Erythroblast (primary cell): ENCODE measurements at regions not wholly inside any gene's neighbourhood (a gene's known extent, or its start where the extent isn't known, plus 50 kb on each side); places are given as distances from the start of the nearest gene placed in this dataset.

Experiments used
- GATA1 ChIP-seq: IDR thresholded peaks from 2 replicates; pipeline ENCODE4 v1.6.1; 2011; ENCODE audit warnings: low read depth, mild to moderate bottlenecking, control low read depth, low read length, moderate library complexity
- POLR2A ChIP-seq: IDR thresholded peaks from 2 replicates; pipeline ENCODE4 v1.6.1; 2011; ENCODE audit warnings: mild to moderate bottlenecking, low read length

DNA sequence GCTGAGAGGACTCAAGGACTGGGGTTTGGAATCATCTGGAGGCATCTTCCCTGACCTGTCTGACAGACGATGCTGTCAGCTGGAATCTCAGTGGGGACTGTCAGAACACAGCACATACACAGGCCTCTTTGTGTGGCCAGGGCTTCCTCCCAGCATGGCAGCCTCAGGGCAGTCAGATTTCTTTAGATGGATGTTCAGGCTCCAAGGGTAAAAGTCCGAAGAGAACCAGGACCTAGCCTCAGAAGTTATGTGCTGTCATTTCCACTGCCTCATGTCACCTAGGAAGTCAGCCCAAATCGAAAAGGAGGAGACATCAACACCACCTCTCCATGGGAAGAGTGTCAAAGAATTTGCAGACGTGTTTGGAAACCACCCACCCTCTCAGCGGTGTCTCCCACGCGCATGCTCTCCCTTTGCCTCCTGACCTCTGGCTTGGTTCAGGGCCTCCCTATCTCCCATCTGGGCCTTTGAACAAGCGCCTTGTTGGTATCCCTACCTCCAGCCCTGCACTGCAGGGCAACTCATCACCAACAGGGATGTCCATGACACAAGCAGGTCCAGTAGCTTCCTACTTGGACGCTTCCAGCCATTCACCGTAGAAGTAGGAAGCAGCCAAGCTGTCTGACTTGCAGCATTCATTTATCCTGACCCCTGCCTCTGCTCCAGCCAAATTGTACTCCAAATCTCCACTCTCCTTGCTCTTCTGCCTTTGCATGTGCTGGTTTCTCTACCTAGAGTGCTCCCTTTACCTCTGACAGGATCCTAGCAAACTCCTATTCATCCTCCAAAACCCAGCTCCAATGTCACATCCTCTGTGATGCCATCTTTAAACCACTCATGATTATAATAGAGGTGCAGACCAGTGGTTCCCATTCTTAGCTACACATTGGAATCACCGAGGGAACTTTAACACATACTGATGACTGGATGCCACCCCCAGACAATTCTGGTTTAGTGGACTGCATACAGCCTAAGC lies 121.6 kb downstream of the OAT start:
- no peak for TF ChIP-seq POLR2A
- TF ChIP-seq GATA1: no peak
